OCI-LY7 (cell line): ENCODE measurements at regions not wholly inside any gene's neighbourhood (a gene's known extent, or its start where the extent isn't known, plus 50 kb on each side); places are given as distances from the start of the nearest gene placed in this dataset.

Experiments used
- CTCF ChIP-seq: fragments of 200-600 bp; sonication (generic); conservative IDR thresholded peaks from 2 replicates; pipeline ENCODE4 v1.5.1; 2014; ENCODE audit warnings: mild to moderate bottlenecking, antibody characterized with exemption, low read length, moderate library complexity, mixed read lengths
- EZH2phosphoT487 ChIP-seq: fragments of 200-600 bp; sonication (generic); IDR thresholded peaks from 2 replicates; pipeline ENCODE4 v1.6.1; 2018; ENCODE audit warnings: low read depth, borderline replicate concordance, mild to moderate bottlenecking, mixed run types, antibody characterized with exemption, low read length, moderate library complexity, mixed read lengths

- TF ChIP-seq CTCF (no peak), EZH2phosphoT487 (no peak)
Measured at GRCh38 chr3:152731511-152731910, 103.4 kb upstream of the P2RY1 start.
